ENCODE measurements at regions not wholly inside any gene's neighbourhood (a gene's known extent, or its start where the extent isn't known, plus 50 kb on each side); places are given as distances from the start of the nearest gene placed in this dataset.

GRCh38 chrX:867966-868647, 237.5 kb downstream of the SHOX start:
- ChIA-PET SMC1A (ENCODE audit: uncharacterized antibody, unreplicated experiment) (no interaction called here), RAD21 (ENCODE audit: unreplicated experiment) (no interaction called here), POLR2A (no interaction called here), CTCF (no interaction called here)
- Histone ChIP-seq H3K27me3 (replicated peaks in 1 of 2; ENCODE audit: control insufficient read depth in 2 of 2, insufficient read depth in 2 of 2, low read length in 1 of 2) (no peaks in the 10 kb centered on the region), H3K9me3 (replicated peaks; ENCODE audit: control insufficient read depth, insufficient read depth, low read length) (peaks cover 3% of the 10 kb centered on the region; the same call in 1 of the 3 replicates), H4K20me1 (ENCODE audit: control insufficient read depth, insufficient read depth) (no peaks in the 10 kb centered on the region), H3K4me2 (ENCODE audit: control insufficient read depth, insufficient read depth) (no peak overlapping the region), H3K36me3 (ENCODE audit: control insufficient read depth in 2 of 2, insufficient read depth in 2 of 2, low read length in 1 of 2) (no peaks in the 10 kb centered on the region), H3K27ac (ENCODE audit: control insufficient read depth, insufficient read depth) (no peak overlapping the region), H3K9ac (ENCODE audit: control insufficient read depth, insufficient read depth, low read length) (no peak overlapping the region), H3K4me1 (ENCODE audit: control insufficient read depth, insufficient read depth, low read length) (no peaks in the 10 kb centered on the region), H2AFZ (ENCODE audit: control insufficient read depth, low read depth, low read length) (no peak overlapping the region), H3K79me2 (ENCODE audit: control insufficient read depth, insufficient read depth, low read length) (no peaks in the 10 kb centered on the region), H3K4me3 (no peak overlapping the region)
- ATAC-seq (no peak), DNase-seq (ENCODE audit: low read depth, low spot score) (no peak), FAIRE-seq (no peak)
- TF ChIP-seq TAF1 (IDR thresholded peaks at IDR 0.05; ENCODE audit: borderline replicate concordance, low read depth, low read length) (no peak), STAT1 (conservative IDR thresholded peaks at IDR 0.05) (no peak), BRCA1 (IDR thresholded peaks at IDR 0.05; ENCODE audit: low read depth, low read length) (no peak), CHD1 (IDR thresholded peaks at IDR 0.05; ENCODE audit: low read depth, low read length) (no peak), YBX1 (IDR thresholded peaks at IDR 0.05) (no peak), MTA3 (IDR thresholded peaks at IDR 0.05; ENCODE audit: borderline replicate concordance, low read length) (no peak), PKNOX1 (IDR thresholded peaks at IDR 0.05) (no peak), PAX5 (IDR thresholded peaks at IDR 0.05; ENCODE audit: borderline replicate concordance, low read depth, low read length) (no peak), CHD2 (IDR thresholded peaks at IDR 0.05; ENCODE audit: borderline replicate concordance, low read depth, low read length) (no peak), IKZF2 (IDR thresholded peaks at IDR 0.05) (no peak), EP300 (IDR thresholded peaks at IDR 0.05; ENCODE audit: borderline replicate concordance in 1 of 2, control insufficient read depth in 1 of 2, low read depth in 2 of 2, low read length in 2 of 2) (no peak), KAT2A (conservative IDR thresholded peaks at IDR 0.05; ENCODE audit: control insufficient read depth, low read depth, low read length) (no peak)
- in situ Hi-C loops (cut with MboI) (no loop called here), intact Hi-C loops (cut with micrococcal nuclease; ENCODE audit: unreplicated experiment) (no loop called here)
- BruUV-seq (replicated peaks), result no TSS peak
- WGBS (ENCODE audit: insufficient coverage, insufficient replicate concordance, low lambda C conversion rate, missing lambda C conversion rate), result 30% methylated on average over 18 of the region's 18 CpGs
